Mesenteric fat pad (tissue), 1 donor: ENCODE measurements at regions not wholly inside any gene's neighbourhood (a gene's known extent, or its start where the extent isn't known, plus 50 kb on each side); places are given as distances from the start of the nearest gene placed in this dataset.

Experiments used
- DNase-seq: peaks from one replicate; pipeline ENCODE4 v3.0.0-alpha.2; 2020; ENCODE audit warnings: low spot score
- donor health status: DM: yes; HTN: yes; CAD: no.

DNA sequence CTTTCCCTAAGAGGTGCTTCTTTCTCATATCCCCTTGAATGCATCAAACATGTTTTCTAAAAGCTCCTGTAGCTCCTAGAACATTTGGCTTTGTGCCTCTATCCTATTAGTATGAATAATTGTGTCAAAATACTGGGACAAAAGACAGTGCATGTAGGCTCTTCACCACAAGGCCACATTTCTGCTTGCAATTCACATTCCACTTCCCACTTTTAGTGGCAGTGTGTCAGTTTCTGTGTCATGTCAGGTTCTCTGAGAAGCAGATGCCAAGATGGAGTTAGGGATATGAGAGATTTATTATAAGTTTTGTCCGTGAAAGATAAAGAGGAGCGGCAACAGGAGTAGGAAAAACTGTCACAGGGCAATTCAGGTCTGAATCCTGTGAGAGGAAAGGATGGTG, 61.3 kb upstream of the GPRIN3 start:
- DNase-seq: no peak

DNA sequence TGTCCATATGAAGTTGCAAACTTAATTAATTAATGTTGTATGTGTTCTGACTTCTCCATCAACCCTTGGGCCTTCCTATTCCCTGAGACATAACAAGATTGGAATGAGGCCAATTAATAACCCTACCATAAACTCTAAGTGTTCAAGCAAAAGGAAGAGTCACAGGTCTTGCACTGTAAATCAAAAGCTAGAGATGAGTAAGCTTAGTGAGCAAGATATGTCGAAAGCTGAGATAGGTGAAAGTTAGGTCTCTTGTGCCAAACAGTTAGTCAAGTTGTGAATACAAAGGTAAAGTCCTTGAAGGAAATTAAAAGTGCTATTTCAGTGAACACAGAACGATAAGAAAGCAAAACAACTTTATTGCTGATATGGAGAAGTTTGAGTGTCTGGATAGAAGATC, 58.2 kb upstream of the GPRIN3 start:
- no peak for DNase-seq

DNA sequence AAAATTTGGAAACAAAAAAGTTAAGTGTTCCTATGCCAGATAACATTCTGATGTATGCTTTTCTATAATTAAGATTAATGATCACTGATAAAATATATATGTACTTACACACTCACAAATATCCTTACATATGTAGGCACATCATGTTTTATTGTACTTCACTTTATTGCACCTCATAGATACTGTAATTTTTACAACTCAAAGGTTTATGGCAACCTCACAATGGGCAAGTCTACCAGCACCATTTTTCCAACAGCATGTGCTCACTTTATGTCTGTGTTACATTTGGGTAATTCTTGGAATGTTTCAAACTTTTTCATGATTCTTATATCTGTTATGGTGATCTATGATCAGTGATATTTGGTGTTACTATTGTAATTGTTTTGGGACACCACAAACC, 57.8 kb upstream of the GPRIN3 start:
- no peak for DNase-seq

DNA sequence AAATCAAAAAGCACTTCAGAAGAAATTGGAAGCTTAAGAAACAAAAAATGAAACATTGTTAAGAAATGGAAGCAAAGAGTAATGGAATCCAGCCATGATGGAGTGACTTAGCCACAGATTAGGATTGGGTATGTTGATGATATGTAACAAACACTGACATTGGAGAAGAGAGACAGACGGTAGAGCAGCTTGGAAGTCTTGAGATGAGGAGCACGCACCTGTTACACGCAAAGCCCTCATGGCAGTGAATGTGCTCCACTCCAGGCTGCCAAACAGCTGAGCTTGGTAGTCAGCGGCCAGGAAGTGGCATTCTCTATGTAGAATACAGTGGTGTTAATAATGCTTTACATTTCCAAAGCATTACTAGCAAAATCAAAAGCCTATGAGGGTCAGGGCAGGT, 56.9 kb upstream of the GPRIN3 start:
- no peak for DNase-seq

DNA sequence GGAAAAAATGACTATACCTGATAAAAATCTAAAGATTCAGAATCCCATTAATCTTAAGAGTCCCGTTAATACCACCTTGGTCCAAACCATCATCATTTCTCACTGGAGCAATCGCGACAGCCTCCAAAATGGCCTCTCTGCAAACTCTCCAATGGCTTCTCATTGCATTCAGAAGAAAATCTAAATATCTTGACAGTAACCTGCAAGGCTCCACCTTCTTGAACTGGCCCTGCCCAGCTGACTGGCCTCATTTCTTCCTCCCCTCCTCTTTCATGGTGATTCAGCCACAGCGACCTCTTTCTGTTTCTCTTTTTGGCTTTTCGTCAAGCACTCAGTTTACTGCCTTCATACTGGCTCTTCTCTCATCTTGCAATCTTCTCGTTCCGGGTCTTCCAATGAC, 56.2 kb upstream of the GPRIN3 start:
- DNase-seq: no peak

DNA sequence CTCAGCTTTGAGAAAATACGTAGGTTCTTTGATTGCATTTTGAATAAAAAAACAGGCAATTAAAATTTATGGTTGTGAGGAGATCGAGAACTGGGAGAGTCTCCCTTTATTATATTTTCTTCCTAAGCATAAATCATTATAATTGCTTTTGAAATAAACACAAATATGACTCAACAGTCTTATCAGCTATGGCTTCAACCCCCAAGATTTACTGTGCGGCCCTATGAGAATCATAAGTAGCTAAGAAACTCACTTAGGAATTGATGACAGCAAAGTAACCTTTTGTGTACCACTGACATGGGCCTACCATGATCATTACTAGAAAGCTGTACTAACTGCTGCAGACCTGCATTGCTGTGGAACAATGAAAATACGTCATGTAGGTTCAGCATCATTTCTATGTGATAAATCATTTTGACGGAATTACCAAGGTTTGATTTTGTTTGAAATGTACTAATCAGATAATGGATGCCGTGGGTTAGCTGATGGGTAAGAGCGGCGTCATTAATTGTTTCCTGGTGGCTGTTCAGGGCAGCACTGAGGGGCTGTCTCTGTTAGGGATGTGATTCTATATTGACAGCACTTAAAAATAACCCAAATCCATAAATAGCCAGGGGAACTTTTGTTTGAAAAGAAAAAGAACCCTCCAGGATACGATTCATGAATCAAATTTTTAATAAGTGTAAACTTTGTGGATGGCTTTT, 51.5 kb upstream of the GPRIN3 start:
- no peak for DNase-seq

DNA sequence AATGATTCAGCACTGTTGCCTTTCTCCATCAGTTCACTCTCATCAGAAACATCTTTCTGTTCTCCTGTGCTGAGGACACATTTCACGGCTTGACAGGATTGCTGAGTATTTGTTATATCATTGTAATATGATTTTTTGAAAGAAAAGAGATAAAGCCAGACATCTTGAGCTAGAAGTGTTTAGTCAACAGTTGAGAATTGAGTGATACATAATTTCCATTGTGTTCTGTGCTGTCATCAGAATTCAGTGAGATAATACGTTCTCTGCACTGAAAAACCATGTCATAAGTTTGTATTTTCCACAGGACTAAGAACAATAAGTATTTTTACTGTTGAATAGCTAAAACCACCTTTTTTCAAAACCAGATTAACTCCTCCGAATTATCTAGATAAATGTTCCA, 50.2 kb upstream of the GPRIN3 start:
- DNase-seq: no peak
